GM23248 (cell line): ENCODE measurements at regions not wholly inside any gene's neighbourhood (a gene's known extent, or its start where the extent isn't known, plus 50 kb on each side); places are given as distances from the start of the nearest gene placed in this dataset.

Experiments
- DNase-seq: peaks from one replicate; pipeline ENCODE4 v3.0.0-alpha.2; 2015
- H2AFZ ChIP-seq: fragments of 200-600 bp; sonication (generic); 2 replicates; pipeline ENCODE4 v1.6.1; 2016; ENCODE audit warnings: antibody characterized with exemption
- H3F3A ChIP-seq: fragments of 200-600 bp; sonication (generic); 2 replicates; pipeline ENCODE4 v1.6.1; 2016; ENCODE audit warnings: mild to moderate bottlenecking, antibody characterized with exemption, mixed run types; ENCODE audit not compliant: insufficient read depth
- H3K27ac ChIP-seq: fragments of 200-600 bp; sonication (generic); 2 replicates; pipeline ENCODE4 v1.5.1; 2016; ENCODE audit warnings: mild to moderate bottlenecking
- H3K27me3 ChIP-seq: fragments of 200-600 bp; sonication (generic); replicated peaks from 2 replicates; pipeline ENCODE4 v1.6.1; 2016; ENCODE audit warnings: mild to moderate bottlenecking; ENCODE audit not compliant: insufficient read depth
- H3K36me3 ChIP-seq: fragments of 200-600 bp; sonication (generic); 2 replicates; pipeline ENCODE4 v1.6.1; 2016; ENCODE audit warnings: low read depth, mild to moderate bottlenecking
- H3K4me1 ChIP-seq: fragments of 200-600 bp; sonication (generic); 2 replicates; pipeline ENCODE4 v1.6.1; 2016; ENCODE audit warnings: mild to moderate bottlenecking; ENCODE audit not compliant: insufficient read depth
- H3K4me2 ChIP-seq: fragments of 200-600 bp; sonication (generic); one replicate; pipeline ENCODE4 v1.6.1; 2016; ENCODE audit warnings: mild to moderate bottlenecking; ENCODE audit not compliant: unreplicated experiment
- H3K4me3 ChIP-seq: fragments of 200-600 bp; sonication (generic); 2 replicates; pipeline ENCODE4 v1.5.1; 2016; ENCODE audit warnings: mild to moderate bottlenecking
- H3K79me2 ChIP-seq: fragments of 200-600 bp; sonication (generic); 2 replicates; pipeline ENCODE4 v1.6.1; 2016; ENCODE audit warnings: mild to moderate bottlenecking; ENCODE audit not compliant: insufficient read depth
- H3K9ac ChIP-seq: fragments of 200-600 bp; sonication (generic); 2 replicates; pipeline ENCODE4 v1.6.1; 2016; ENCODE audit warnings: mild to moderate bottlenecking
- H3K9me2 ChIP-seq: fragments of 200-600 bp; sonication (generic); 2 replicates; pipeline ENCODE4 v1.6.1; 2016; ENCODE audit warnings: mixed run types, mild to moderate bottlenecking, moderate library complexity; ENCODE audit not compliant: insufficient read depth
- H3K9me3 ChIP-seq: fragments of 200-600 bp; sonication (generic); one replicate; pipeline ENCODE4 v1.6.1; 2017; ENCODE audit warnings: low read depth
- H4K20me1 ChIP-seq: fragments of 200-600 bp; sonication (generic); 2 replicates; pipeline ENCODE4 v1.6.0; 2016; ENCODE audit not compliant: insufficient read depth
- EZH2 ChIP-seq: fragments of 200-600 bp; sonication (generic); IDR thresholded peaks from 2 replicates; pipeline ENCODE4 v1.6.1; 2018; ENCODE audit warnings: antibody characterized with exemption, mild to moderate bottlenecking; ENCODE audit not compliant: insufficient read depth, poor library complexity, severe bottlenecking
- EZH2phosphoT487 ChIP-seq: fragments of 200-600 bp; sonication (generic); IDR thresholded peaks from 2 replicates; pipeline ENCODE4 v1.6.1; 2018; ENCODE audit warnings: antibody characterized with exemption, moderate library complexity, mild to moderate bottlenecking, low read depth; ENCODE audit not compliant: insufficient read depth
- WGBS, 2 experiments: methylation state at CpG; one replicate each; pipeline ENCODE4 v1.1.6; 2015 to 2017; ENCODE audit warnings: low lambda C conversion rate in 2 of 2, low coverage in 1 of 2; ENCODE audit errors: missing lambda C conversion rate in 2 of 2; 5-methylcytosine and 5-hydroxymethylcytosine counted together
- in situ Hi-C: fragments of 300-500 bp; cut with MboI; formaldehyde crosslinking; loops from 2 replicates; pipeline ENCODE4 v1.15.0; 2020

DNA sequence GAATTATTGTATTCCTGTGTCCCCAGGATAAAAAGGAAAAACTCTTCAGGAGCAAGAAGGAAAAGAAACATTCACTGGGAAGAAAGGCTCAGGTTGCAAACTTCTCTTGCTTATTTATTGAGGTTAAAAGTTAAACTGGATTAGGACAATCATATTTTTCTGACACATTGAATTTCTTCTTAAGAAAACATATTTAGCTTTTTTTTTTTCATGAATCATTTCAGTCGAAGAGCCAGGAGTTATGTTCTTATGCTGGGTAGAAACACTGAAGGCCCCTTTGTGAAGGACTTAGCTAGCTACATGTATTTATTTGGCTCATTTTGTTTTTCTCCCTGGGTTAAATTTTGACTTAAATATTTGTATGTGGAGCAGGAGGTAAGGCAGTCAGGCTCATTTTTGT is 434.0 kb downstream of the KLF5 start:
- no peak overlapping the region for H3K4me3 ChIP-seq
- H2AFZ ChIP-seq = no peak overlapping the region
- in situ Hi-C loops = no loop called here
- H3K4me2 ChIP-seq = no peak overlapping the region
- no peak overlapping the region for H3K27ac ChIP-seq
- no peaks in the 10 kb centered on the region for H3K36me3 ChIP-seq
- TF ChIP-seq EZH2 (no peak), EZH2phosphoT487 (no peak)
- no peaks in the 10 kb centered on the region for H3K79me2 ChIP-seq
- no peak for DNase-seq
- no peaks in the 10 kb centered on the region for H4K20me1 ChIP-seq
- H3K27me3 ChIP-seq = no peaks in the 10 kb centered on the region
- H3K9me3 ChIP-seq = no peaks in the 10 kb centered on the region
- 4 to 5% methylated on average over 1 of the region's 1 CpG for WGBS, 2 experiments
- H3F3A ChIP-seq = no peaks in the 10 kb centered on the region
- no peaks in the 10 kb centered on the region for H3K9me2 ChIP-seq
- H3K4me1 ChIP-seq = no peaks in the 10 kb centered on the region
- H3K9ac ChIP-seq = no peak overlapping the region

DNA sequence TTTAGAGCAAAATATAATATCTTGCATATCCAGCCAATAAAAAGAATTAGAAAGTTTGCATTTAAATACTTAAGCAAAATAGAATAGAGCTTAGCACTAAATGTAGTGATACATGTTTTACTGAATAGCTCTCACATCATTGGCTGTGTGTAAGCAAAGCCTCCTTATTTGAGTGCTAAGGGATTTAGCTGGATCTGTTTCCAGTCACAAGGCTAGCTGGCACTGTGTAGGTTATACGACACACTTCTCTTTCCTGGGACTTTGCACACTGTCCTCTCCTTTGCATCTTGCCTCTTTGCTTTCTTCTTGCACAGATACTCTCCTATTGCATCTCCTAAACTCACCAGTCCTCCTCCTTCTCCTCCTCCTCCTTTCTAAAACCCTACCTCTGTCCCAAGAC is 423.8 kb downstream of the KLF5 start:
- in situ Hi-C loops = no loop called here
- Histone ChIP-seq H3K4me1 (no peaks in the 10 kb centered on the region), H3K79me2 (no peaks in the 10 kb centered on the region), H3K9me2 (no peaks in the 10 kb centered on the region), H3F3A (no peaks in the 10 kb centered on the region), H3K27ac (no peak overlapping the region), H2AFZ (no peak overlapping the region), H3K36me3 (no peaks in the 10 kb centered on the region), H3K9ac (no peak overlapping the region), H3K27me3 (no peaks in the 10 kb centered on the region; the same call in 1 of the 2 replicates), H3K9me3 (no peaks in the 10 kb centered on the region), H3K4me2 (no peak overlapping the region), H3K4me3 (no peak overlapping the region), H4K20me1 (no peaks in the 10 kb centered on the region)
- WGBS, 2 experiments = 15 to 31% methylated on average over 1 of the region's 1 CpG
- TF ChIP-seq EZH2 (no peak), EZH2phosphoT487 (no peak)
- DNase-seq = no peak

DNA sequence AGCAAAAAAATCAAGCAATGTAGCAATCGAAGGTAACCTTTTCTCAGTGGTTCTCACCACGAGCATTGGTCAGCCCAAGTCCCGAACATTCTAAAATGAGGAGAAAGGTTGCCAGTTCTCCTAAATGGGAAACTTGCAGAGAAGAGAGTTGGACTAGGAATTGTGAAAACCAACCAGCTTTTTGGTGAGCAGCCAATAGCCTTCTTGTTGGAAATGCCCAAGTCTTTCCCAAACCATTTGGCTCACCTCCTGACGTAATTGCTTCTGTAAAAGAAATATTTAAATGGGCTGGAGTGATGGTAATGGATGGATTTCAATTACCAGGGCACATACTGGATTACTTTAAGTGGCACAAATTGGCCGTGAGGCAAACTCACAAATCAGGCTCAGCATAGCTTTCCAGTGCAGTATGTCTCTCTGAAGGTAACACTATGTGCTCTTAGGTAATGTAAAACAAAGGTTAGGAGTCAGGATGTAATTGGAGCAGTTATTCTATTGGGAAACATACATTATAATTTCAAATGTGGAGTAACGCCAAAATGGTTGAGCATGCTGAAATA is 423.2 kb downstream of the KLF5 start:
- H3K27ac ChIP-seq = no peak overlapping the region
- no peaks in the 10 kb centered on the region for H3K9me3 ChIP-seq
- DNase-seq = no peak
- H3K27me3 ChIP-seq = no peaks in the 10 kb centered on the region; the same call in 1 of the 2 replicates
- no peaks in the 10 kb centered on the region for H3K36me3 ChIP-seq
- no peak overlapping the region for H3K4me3 ChIP-seq
- H3K4me2 ChIP-seq = no peak overlapping the region
- no peak overlapping the region for H2AFZ ChIP-seq
- no peaks in the 10 kb centered on the region for H3F3A ChIP-seq
- H3K9me2 ChIP-seq = no peaks in the 10 kb centered on the region
- 23 to 27% methylated on average over 6 of the region's 6 CpGs for WGBS, 2 experiments
- no peak overlapping the region for H3K9ac ChIP-seq
- H4K20me1 ChIP-seq = no peaks in the 10 kb centered on the region
- in situ Hi-C loops = no loop called here
- no peaks in the 10 kb centered on the region for H3K4me1 ChIP-seq
- TF ChIP-seq EZH2 (no peak), EZH2phosphoT487 (no peak)
- H3K79me2 ChIP-seq = no peaks in the 10 kb centered on the region

DNA sequence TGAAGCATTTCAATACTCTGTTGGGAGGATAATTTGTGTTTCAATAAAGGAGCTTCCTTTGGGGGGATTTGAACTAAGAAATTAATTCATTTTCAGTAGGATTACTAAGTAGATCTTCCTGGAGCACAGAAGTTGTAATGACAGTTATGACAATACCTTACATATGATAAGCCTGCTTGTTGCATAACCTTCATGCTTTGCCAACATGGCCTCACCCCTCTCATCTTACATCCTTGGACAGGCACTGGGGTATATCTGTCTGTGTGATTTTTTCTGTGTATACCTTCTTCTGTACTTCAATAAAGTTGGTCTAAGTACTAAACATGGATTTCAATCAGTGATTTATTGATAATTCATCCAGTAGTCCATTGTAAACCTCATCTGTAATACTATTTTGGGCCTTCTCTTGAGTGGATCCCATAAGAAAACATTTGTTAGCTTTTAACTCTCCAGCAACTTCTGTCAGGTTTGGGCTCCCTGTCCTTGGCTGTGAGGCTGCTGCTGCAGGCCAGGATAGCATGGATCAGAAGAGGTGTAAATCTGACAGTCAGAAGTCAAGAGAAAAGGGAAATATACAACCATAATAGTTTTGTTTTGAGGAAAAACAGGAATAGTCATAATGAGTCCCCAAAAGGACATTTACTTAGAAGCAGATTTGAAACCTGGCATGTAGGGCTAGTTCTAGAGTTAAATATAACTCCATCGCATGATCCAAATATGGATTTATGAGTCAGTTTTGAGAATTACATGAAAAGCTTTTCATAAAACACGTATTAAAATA is 422.2 kb downstream of the KLF5 start:
- no peak overlapping the region for H3K9ac ChIP-seq
- no peaks in the 10 kb centered on the region for H3K4me1 ChIP-seq
- no peak overlapping the region for H3K4me3 ChIP-seq
- no peaks in the 10 kb centered on the region for H3F3A ChIP-seq
- TF ChIP-seq EZH2 (no peak), EZH2phosphoT487 (no peak)
- no peak overlapping the region for H3K4me2 ChIP-seq
- H3K27ac ChIP-seq = no peak overlapping the region
- in situ Hi-C loops = no loop called here
- no peaks in the 10 kb centered on the region for H3K79me2 ChIP-seq
- no peak for DNase-seq
- no peaks in the 10 kb centered on the region for H4K20me1 ChIP-seq
- WGBS, 2 experiments = 4% methylated on average over 2 of the region's 2 CpGs
- H3K27me3 ChIP-seq = no peaks in the 10 kb centered on the region; the same call in 1 of the 2 replicates
- H3K9me2 ChIP-seq = no peaks in the 10 kb centered on the region
- no peaks in the 10 kb centered on the region for H3K36me3 ChIP-seq
- H2AFZ ChIP-seq = no peak overlapping the region
- no peaks in the 10 kb centered on the region for H3K9me3 ChIP-seq

GRCh38 chr13:73479856-73480255 is 421.1 kb downstream of the KLF5 start:
- no peaks in the 10 kb centered on the region for H4K20me1 ChIP-seq
- H2AFZ ChIP-seq = no peak overlapping the region
- H3K79me2 ChIP-seq = no peaks in the 10 kb centered on the region
- H3K9ac ChIP-seq = no peak overlapping the region
- no peaks in the 10 kb centered on the region for H3K9me2 ChIP-seq
- H3K9me3 ChIP-seq = no peaks in the 10 kb centered on the region
- in situ Hi-C loops = no loop called here
- H3K4me2 ChIP-seq = no peak overlapping the region
- no peak overlapping the region for H3K4me3 ChIP-seq
- no peak overlapping the region for H3K27ac ChIP-seq
- no peaks in the 10 kb centered on the region; the same call in 1 of the 2 replicates for H3K27me3 ChIP-seq
- 32 to 33% methylated on average over 1 of the region's 1 CpG for WGBS, 2 experiments
- no peak for DNase-seq
- no peaks in the 10 kb centered on the region for H3F3A ChIP-seq
- no peaks in the 10 kb centered on the region for H3K4me1 ChIP-seq
- TF ChIP-seq EZH2 (no peak), EZH2phosphoT487 (no peak)
- no peaks in the 10 kb centered on the region for H3K36me3 ChIP-seq
